ENCODE measurements at regions not wholly inside any gene's neighbourhood (a gene's known extent, or its start where the extent isn't known, plus 50 kb on each side); places are given as distances from the start of the nearest gene placed in this dataset.

DNA sequence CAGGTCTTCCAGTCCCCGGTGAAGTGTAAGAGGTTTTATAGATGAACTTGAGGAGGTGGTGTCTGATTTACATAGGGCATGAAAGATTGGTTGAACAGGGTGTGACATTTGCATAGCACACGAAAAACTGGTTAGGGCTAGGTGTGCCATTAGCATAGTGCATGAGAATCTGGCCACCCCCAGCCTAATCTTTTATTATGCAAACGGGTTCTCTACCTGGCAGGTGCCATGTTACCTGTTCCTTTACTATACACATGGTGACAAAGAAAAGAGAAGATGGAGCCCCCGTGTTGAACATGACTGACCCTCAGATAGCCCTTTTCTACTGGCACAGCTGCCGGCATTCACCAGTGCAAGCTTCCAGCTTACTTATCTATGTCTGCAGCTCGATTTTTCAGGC lies 71.0 kb downstream of the UCHL1 start:
- no TSS peak for BruUV-seq (replicated peaks)
- intact Hi-C loops (cut with micrococcal nuclease; ENCODE audit: unreplicated experiment) (no loop called here), in situ Hi-C loops (cut with MboI) (no loop called here)
- Histone ChIP-seq H3K4me1 (ENCODE audit: control insufficient read depth, insufficient read depth, low read length) (no peaks in the 10 kb centered on the region), H4K20me1 (ENCODE audit: control insufficient read depth, insufficient read depth) (no peaks in the 10 kb centered on the region), H3K4me3 (no peak overlapping the region), H3K4me2 (ENCODE audit: control insufficient read depth, insufficient read depth) (no peak overlapping the region), H3K79me2 (ENCODE audit: control insufficient read depth, insufficient read depth, low read length) (no peaks in the 10 kb centered on the region), H3K27ac (ENCODE audit: control insufficient read depth, insufficient read depth) (no peak overlapping the region), H3K27me3 (replicated peaks in 1 of 2; ENCODE audit: control insufficient read depth in 2 of 2, insufficient read depth in 2 of 2, low read length in 1 of 2) (no peaks in the 10 kb centered on the region), H3K9me3 (replicated peaks; ENCODE audit: control insufficient read depth, insufficient read depth, low read length) (no peaks in the 10 kb centered on the region), H3K9ac (ENCODE audit: control insufficient read depth, insufficient read depth, low read length) (no peak overlapping the region), H2AFZ (ENCODE audit: control insufficient read depth, low read depth, low read length) (no peak overlapping the region), H3K36me3 (ENCODE audit: control insufficient read depth in 2 of 2, insufficient read depth in 2 of 2, low read length in 1 of 2) (no peaks in the 10 kb centered on the region)
- ATAC-seq (no peak), DNase-seq (ENCODE audit: low read depth, low spot score) (no peak), FAIRE-seq (no peak)
- ChIA-PET SMC1A (ENCODE audit: uncharacterized antibody, unreplicated experiment) (interaction anchor here (0.6 kb wide), 1 partner anchor 47 kb away, joined by 3 read pairs; no protein-coding TSS in a partner anchor), CTCF (no interaction called here), RAD21 (ENCODE audit: unreplicated experiment) (no interaction called here), POLR2A (no interaction called here)
- 16% methylated on average over 6 of the region's 6 CpGs for WGBS (ENCODE audit: insufficient coverage, insufficient replicate concordance, low lambda C conversion rate, missing lambda C conversion rate)
- TF ChIP-seq NR2C2 (IDR thresholded peaks at IDR 0.05; ENCODE audit: borderline replicate concordance, control insufficient read depth, insufficient read length, low read depth) (no peak), SREBF2 (IDR thresholded peaks at IDR 0.05; ENCODE audit: low read length) (no peak), CBFB (IDR thresholded peaks at IDR 0.05; ENCODE audit: low read depth) (no peak)

DNA sequence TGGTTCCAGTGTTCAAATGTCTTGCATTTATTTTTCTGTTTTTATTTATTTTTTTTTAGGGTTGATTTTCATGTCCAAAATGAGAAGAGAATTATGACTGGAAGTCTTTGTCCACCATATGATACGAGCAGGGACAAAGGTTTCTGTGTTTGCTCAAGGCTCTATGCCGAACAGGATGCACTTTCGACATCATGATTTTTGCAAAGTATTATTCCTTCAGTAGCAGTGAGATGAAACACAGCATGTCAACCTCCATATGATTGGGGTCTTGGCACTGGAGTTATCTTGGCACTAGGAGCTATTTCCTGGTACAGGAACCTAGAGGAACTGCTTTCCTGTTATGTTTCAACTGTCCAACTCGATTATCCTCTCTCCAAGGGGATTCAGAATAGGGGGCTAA lies 72.6 kb downstream of the UCHL1 start:
- ATAC-seq, result no peak
- intact Hi-C loops (cut with micrococcal nuclease; ENCODE audit: unreplicated experiment), result no loop called here
- DNase-seq (ENCODE audit: low read depth, low spot score), result no peak
- BruUV-seq (replicated peaks), result no TSS peak
- ChIA-PET RAD21 (ENCODE audit: unreplicated experiment) (no interaction called here), SMC1A (ENCODE audit: uncharacterized antibody, unreplicated experiment) (no interaction called here), CTCF (no interaction called here), POLR2A (no interaction called here)
- in situ Hi-C loops (cut with MboI), result no loop called here
- WGBS (ENCODE audit: insufficient coverage, insufficient replicate concordance, low lambda C conversion rate, missing lambda C conversion rate), result 42% methylated on average over 4 of the region's 4 CpGs
- H3K79me2 ChIP-seq (ENCODE audit: control insufficient read depth, insufficient read depth, low read length), result no peaks in the 10 kb centered on the region
- H3K27me3 ChIP-seq (replicated peaks in 1 of 2; ENCODE audit: control insufficient read depth in 2 of 2, insufficient read depth in 2 of 2, low read length in 1 of 2), result no peaks in the 10 kb centered on the region
- H3K27ac ChIP-seq (ENCODE audit: control insufficient read depth, insufficient read depth), result no peak overlapping the region
- no peaks in the 10 kb centered on the region for H3K4me1 ChIP-seq (ENCODE audit: control insufficient read depth, insufficient read depth, low read length)
- no peaks in the 10 kb centered on the region for H3K36me3 ChIP-seq (ENCODE audit: control insufficient read depth in 2 of 2, insufficient read depth in 2 of 2, low read length in 1 of 2)
- no peak overlapping the region for H3K4me2 ChIP-seq (ENCODE audit: control insufficient read depth, insufficient read depth)
- H3K4me3 ChIP-seq, result no peak overlapping the region
- no peak overlapping the region for H3K9ac ChIP-seq (ENCODE audit: control insufficient read depth, insufficient read depth, low read length)
- H3K9me3 ChIP-seq (replicated peaks; ENCODE audit: control insufficient read depth, insufficient read depth, low read length), result no peaks in the 10 kb centered on the region
- no peak overlapping the region for H2AFZ ChIP-seq (ENCODE audit: control insufficient read depth, low read depth, low read length)
- TF ChIP-seq, protein P1, sequence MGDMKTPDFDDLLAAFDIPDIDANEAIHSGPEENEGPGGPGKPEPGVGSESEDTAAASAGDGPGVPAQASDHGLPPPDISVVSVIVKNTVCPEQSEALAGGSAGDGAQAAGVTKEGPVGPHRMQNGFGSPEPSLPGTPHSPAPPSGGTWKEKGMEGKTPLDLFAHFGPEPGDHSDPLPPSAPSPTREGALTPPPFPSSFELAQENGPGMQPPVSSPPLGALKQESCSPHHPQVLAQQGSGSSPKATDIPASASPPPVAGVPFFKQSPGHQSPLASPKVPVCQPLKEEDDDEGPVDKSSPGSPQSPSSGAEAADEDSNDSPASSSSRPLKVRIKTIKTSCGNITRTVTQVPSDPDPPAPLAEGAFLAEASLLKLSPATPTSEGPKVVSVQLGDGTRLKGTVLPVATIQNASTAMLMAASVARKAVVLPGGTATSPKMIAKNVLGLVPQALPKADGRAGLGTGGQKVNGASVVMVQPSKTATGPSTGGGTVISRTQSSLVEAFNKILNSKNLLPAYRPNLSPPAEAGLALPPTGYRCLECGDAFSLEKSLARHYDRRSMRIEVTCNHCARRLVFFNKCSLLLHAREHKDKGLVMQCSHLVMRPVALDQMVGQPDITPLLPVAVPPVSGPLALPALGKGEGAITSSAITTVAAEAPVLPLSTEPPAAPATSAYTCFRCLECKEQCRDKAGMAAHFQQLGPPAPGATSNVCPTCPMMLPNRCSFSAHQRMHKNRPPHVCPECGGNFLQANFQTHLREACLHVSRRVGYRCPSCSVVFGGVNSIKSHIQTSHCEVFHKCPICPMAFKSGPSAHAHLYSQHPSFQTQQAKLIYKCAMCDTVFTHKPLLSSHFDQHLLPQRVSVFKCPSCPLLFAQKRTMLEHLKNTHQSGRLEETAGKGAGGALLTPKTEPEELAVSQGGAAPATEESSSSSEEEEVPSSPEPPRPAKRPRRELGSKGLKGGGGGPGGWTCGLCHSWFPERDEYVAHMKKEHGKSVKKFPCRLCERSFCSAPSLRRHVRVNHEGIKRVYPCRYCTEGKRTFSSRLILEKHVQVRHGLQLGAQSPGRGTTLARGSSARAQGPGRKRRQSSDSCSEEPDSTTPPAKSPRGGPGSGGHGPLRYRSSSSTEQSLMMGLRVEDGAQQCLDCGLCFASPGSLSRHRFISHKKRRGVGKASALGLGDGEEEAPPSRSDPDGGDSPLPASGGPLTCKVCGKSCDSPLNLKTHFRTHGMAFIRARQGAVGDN (IDR thresholded peaks at IDR 0.05), result no peak
- TF ChIP-seq, protein P2, sequence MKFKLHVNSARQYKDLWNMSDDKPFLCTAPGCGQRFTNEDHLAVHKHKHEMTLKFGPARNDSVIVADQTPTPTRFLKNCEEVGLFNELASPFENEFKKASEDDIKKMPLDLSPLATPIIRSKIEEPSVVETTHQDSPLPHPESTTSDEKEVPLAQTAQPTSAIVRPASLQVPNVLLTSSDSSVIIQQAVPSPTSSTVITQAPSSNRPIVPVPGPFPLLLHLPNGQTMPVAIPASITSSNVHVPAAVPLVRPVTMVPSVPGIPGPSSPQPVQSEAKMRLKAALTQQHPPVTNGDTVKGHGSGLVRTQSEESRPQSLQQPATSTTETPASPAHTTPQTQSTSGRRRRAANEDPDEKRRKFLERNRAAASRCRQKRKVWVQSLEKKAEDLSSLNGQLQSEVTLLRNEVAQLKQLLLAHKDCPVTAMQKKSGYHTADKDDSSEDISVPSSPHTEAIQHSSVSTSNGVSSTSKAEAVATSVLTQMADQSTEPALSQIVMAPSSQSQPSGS (IDR thresholded peaks at IDR 0.05; ENCODE audit: low read length), result no peak
- no peak for TF ChIP-seq MEF2B (IDR thresholded peaks at IDR 0.05; ENCODE audit: partially characterized antibody, poor library complexity, severe bottlenecking)
- TF ChIP-seq FOXM1 (IDR thresholded peaks at IDR 0.05; ENCODE audit: low read depth, low read length), result no peak
- TF ChIP-seq SMC3 (IDR thresholded peaks at IDR 0.05; ENCODE audit: borderline replicate concordance, low read length), result no peak
- TF ChIP-seq KDM1A (IDR thresholded peaks at IDR 0.05; ENCODE audit: borderline replicate concordance), result no peak
- TF ChIP-seq ZNF274 (IDR thresholded peaks at IDR 0.05; ENCODE audit: insufficient read depth, insufficient read length), result no peak
- FAIRE-seq, result no peak
- H4K20me1 ChIP-seq (ENCODE audit: control insufficient read depth, insufficient read depth), result no peaks in the 10 kb centered on the region
